Right atrium auricular region (tissue), 2 donors: ENCODE measurements at regions not wholly inside any gene's neighbourhood (a gene's known extent, or its start where the extent isn't known, plus 50 kb on each side); places are given as distances from the start of the nearest gene placed in this dataset.

Source experiments
- DNase-seq: peaks from one replicate; pipeline ENCODE4 v3.0.0-alpha.2; 2019; ENCODE audit warnings: low spot score
- H3K27ac ChIP-seq, 2 donors: fragments of 200-600 bp; sonication (generic); 1 replicate in 1 of 2; 2 replicates in 1 of 2; pipeline ENCODE4 v1.5.1; 2016 to 2019
- H3K27me3 ChIP-seq, 2 donors: fragments of 200-600 bp; sonication (generic); one replicate each; pipeline versions ENCODE4 v1.5.1 to v1.6.0; 2017 to 2019
- H3K36me3 ChIP-seq: fragments of 200-600 bp; sonication (generic); one replicate; pipeline ENCODE4 v1.5.1; 2016
- H3K4me1 ChIP-seq, 2 donors: fragments of 200-600 bp; sonication (generic); one replicate each; pipeline versions ENCODE4 v1.5.1 to v1.6.0; 2017 to 2019
- H3K4me3 ChIP-seq, 2 donors: fragments of 200-600 bp; sonication (generic); 1 replicate in 1 of 2; 2 replicates in 1 of 2; pipeline ENCODE4 v1.5.1; 2017 to 2019; ENCODE audit warnings: mild to moderate bottlenecking in 1 of 2, moderate library complexity in 1 of 2
- H3K9me3 ChIP-seq, 2 donors: fragments of 200-600 bp; sonication (generic); one replicate each; pipeline ENCODE4 v1.5.1; 2019
- TF ChIP-seq, protein P1 (sequence below), 2 donors: fragments of 200-600 bp; sonication (generic); IDR thresholded peaks; one replicate each; pipeline ENCODE4 v1.5.1; 2019; ENCODE audit warnings: antibody characterized with exemption in 2 of 2

- TF ChIP-seq, protein P1, sequence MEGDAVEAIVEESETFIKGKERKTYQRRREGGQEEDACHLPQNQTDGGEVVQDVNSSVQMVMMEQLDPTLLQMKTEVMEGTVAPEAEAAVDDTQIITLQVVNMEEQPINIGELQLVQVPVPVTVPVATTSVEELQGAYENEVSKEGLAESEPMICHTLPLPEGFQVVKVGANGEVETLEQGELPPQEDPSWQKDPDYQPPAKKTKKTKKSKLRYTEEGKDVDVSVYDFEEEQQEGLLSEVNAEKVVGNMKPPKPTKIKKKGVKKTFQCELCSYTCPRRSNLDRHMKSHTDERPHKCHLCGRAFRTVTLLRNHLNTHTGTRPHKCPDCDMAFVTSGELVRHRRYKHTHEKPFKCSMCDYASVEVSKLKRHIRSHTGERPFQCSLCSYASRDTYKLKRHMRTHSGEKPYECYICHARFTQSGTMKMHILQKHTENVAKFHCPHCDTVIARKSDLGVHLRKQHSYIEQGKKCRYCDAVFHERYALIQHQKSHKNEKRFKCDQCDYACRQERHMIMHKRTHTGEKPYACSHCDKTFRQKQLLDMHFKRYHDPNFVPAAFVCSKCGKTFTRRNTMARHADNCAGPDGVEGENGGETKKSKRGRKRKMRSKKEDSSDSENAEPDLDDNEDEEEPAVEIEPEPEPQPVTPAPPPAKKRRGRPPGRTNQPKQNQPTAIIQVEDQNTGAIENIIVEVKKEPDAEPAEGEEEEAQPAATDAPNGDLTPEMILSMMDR (IDR thresholded peaks at IDR 0.05), result no peak
- Histone ChIP-seq H3K9me3 (no peaks in the 10 kb centered on the region), H3K27ac (no peak overlapping the region), H3K27me3 (no peaks in the 10 kb centered on the region), H3K4me3 (no peak overlapping the region), H3K4me1 (no peaks in the 10 kb centered on the region), H3K36me3 (no peaks in the 10 kb centered on the region)
- no peak for DNase-seq
These were observed 417.0 kb upstream of the NRXN1 start for GRCh38 chr2:51448911-51449310.

DNA sequence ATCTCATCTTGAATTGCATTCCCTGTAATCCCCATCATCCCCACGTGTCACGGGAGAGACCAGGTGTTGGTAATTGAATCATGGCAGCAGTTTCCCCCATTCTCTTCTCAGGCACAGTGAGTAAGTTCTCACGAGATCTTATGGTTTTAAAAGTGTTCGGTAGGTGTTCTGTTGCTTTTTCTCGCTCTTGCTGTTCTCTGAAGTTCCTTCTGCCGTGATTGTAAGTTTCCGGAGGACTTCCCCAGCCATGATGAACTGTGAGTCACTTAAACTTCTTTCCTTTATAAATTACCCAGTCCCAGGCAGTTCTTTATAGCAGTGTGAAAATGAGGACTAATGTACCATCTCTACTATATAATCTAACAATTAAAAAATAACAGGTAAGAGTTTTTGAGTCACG is 409.9 kb upstream of the NRXN1 start:
- H3K27ac ChIP-seq, result no peak overlapping the region
- H3K36me3 ChIP-seq, result no peaks in the 10 kb centered on the region
- no peak for DNase-seq
- no peaks in the 10 kb centered on the region for H3K9me3 ChIP-seq
- no peaks in the 10 kb centered on the region for H3K4me1 ChIP-seq
- TF ChIP-seq, protein P1 (IDR thresholded peaks at IDR 0.05), result no peak
- H3K27me3 ChIP-seq, result no peaks in the 10 kb centered on the region
- no peak overlapping the region for H3K4me3 ChIP-seq

DNA sequence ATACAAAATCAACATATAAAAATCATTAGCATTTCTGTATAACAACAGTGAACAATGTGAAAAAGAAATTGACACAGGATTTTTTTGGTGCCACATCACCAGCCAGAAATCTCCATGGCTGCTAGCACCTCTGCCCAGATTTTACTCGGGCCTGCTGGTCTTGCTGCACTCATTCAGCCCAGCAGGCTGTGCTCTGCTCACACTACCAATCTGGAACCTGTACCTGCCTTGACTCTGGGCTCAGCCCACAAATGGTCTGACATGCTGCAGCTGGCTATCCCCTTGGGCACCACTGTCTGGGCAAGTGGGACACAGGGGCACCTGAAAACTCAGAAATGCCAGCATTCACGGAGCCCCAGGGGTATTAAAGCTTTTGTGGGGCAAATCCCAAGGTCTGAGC is 392.5 kb upstream of the NRXN1 start:
- TF ChIP-seq, protein P1 (IDR thresholded peaks at IDR 0.05), result no peak
- Histone ChIP-seq H3K4me3 (no peak overlapping the region), H3K4me1 (no peaks in the 10 kb centered on the region), H3K36me3 (no peaks in the 10 kb centered on the region), H3K27ac (no peak overlapping the region), H3K9me3 (peaks cover 0 to 5% of the 10 kb centered on the region in 2 donors), H3K27me3 (no peaks in the 10 kb centered on the region)
- DNase-seq, result no peak

DNA sequence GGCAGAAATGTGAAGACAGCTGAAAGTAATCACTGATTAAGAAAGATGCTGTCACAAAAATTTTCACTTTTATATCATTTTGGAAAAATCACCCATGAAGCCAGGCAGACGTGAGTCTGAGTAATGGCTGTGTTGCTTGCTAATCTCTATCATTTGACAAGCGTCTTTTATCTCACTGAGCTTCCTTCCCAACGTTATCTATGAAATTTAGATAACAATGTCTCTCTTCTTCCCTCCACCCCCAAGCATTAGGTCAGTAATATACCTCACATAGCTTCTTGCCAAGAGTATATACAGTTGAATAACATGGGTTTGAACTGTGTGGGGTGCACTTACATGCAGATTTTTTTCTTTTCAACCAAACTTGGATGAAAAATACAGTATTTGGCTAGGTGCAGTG is 388.6 kb upstream of the NRXN1 start:
- TF ChIP-seq, protein P1 (IDR thresholded peaks at IDR 0.05), result no peak
- H3K4me3 ChIP-seq, result no peak overlapping the region
- no peaks in the 10 kb centered on the region for H3K4me1 ChIP-seq
- H3K36me3 ChIP-seq, result no peaks in the 10 kb centered on the region
- no peak overlapping the region for H3K27ac ChIP-seq
- H3K27me3 ChIP-seq, result no peaks in the 10 kb centered on the region
- no peak for DNase-seq
- no peaks in the 10 kb centered on the region for H3K9me3 ChIP-seq

- Histone ChIP-seq H3K4me1 (no peaks in the 10 kb centered on the region), H3K27ac (no peak overlapping the region), H3K9me3 (no peaks in the 10 kb centered on the region), H3K27me3 (no peaks in the 10 kb centered on the region), H3K4me3 (no peak overlapping the region), H3K36me3 (no peaks in the 10 kb centered on the region)
- no peak for DNase-seq
- TF ChIP-seq, protein P1 (IDR thresholded peaks at IDR 0.05), result no peak
These were observed 381.8 kb upstream of the NRXN1 start for GRCh38 chr2:51413726-51414125.

DNA sequence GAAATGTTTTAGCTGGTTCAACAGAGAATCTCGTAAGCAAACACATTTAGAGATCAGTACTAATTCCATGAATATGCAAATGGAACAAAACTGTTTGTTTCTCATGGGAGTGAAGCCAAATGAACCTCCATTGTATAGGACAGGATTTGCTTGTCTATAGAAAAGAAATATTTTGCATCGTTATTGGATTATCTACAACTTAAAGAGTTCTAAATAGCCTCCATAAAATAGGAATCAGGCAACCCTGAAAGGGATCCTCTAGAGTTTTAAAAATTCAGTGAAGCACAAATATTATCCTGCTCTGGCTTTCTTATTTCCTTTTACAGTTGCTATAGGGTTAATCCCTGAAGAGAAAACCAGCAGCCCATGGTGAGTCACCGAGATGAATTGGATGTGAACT is 378.4 kb upstream of the NRXN1 start:
- Histone ChIP-seq H3K27ac (no peak overlapping the region), H3K4me1 (no peaks in the 10 kb centered on the region), H3K4me3 (no peak overlapping the region), H3K36me3 (no peaks in the 10 kb centered on the region), H3K9me3 (no peaks in the 10 kb centered on the region), H3K27me3 (no peaks in the 10 kb centered on the region)
- DNase-seq, result no peak
- TF ChIP-seq, protein P1 (IDR thresholded peaks at IDR 0.05), result no peak
